Keratinocyte (primary cell): ENCODE measurements at regions not wholly inside any gene's neighbourhood (a gene's known extent, or its start where the extent isn't known, plus 50 kb on each side); places are given as distances from the start of the nearest gene placed in this dataset.

Source experiments
- DNase-seq: peaks from one replicate; pipeline ENCODE4 v3.0.0-alpha.2; 2011; ENCODE audit warnings: low read depth, missing footprints, low spot score
- FAIRE-seq: peaks from 2 replicates; lab custom pipeline; 2011; peaks lifted over from hg19 to GRCh38; lab: Jason Lieb, UNC
- H2AFZ ChIP-seq: 2 replicates; pipeline ENCODE4 v1.6.0; 2012; ENCODE audit warnings: low read length, control low read depth, inconsistent platforms; ENCODE audit not compliant: control insufficient read depth
- H3K27ac ChIP-seq: 2 replicates; pipeline ENCODE4 v1.5.1; 2011; ENCODE audit warnings: low read length; ENCODE audit not compliant: control insufficient read depth, insufficient read depth
- H3K27me3 ChIP-seq: 3 replicates; pipeline ENCODE4 v1.6.0; 2011; ENCODE audit warnings: low read length; ENCODE audit not compliant: control insufficient read depth, insufficient read depth; ENCODE audit errors: extremely low read depth
- H3K36me3 ChIP-seq, 2 experiments: 2 replicates in 1 of 2; 3 replicates in 1 of 2; pipeline ENCODE4 v1.5.1; 2011; ENCODE audit warnings: low read length in 2 of 2, mild to moderate bottlenecking in 1 of 2; ENCODE audit not compliant: control insufficient read depth in 2 of 2, insufficient read depth in 2 of 2; ENCODE audit errors: extremely low read depth in 1 of 2
- H3K4me1 ChIP-seq: 3 replicates; pipeline ENCODE4 v1.5.1; 2011; ENCODE audit warnings: low read length; ENCODE audit not compliant: control insufficient read depth, insufficient read depth; ENCODE audit errors: extremely low read depth
- H3K4me2 ChIP-seq: 3 replicates; pipeline ENCODE4 v1.6.0; 2011; ENCODE audit warnings: low read depth, low read length; ENCODE audit not compliant: control insufficient read depth, insufficient read depth; ENCODE audit errors: extremely low read depth
- H3K4me3 ChIP-seq, 3 experiments: fragments of 200-600 bp in 1 of 3; sonication (generic) in 1 of 3; 2 replicates in 2 of 3; 3 replicates in 1 of 3; pipeline ENCODE4 v1.5.1; 2011 to 2016; ENCODE audit warnings: low read length in 3 of 3, mild to moderate bottlenecking in 3 of 3, control low read depth in 2 of 3, inconsistent platforms in 1 of 3, low read depth in 1 of 3, mixed read lengths in 1 of 3, mixed run types in 1 of 3, moderate library complexity in 1 of 3; ENCODE audit not compliant: control insufficient read depth in 2 of 3, insufficient read depth in 2 of 3; ENCODE audit errors: extremely low read depth in 1 of 3
- H3K79me2 ChIP-seq: 2 replicates; pipeline ENCODE4 v1.6.0; 2012; ENCODE audit warnings: low read length; ENCODE audit not compliant: control insufficient read depth, insufficient read depth
- H3K9ac ChIP-seq: 3 replicates; pipeline ENCODE4 v1.6.0; 2011; ENCODE audit warnings: low read length; ENCODE audit not compliant: control insufficient read depth, insufficient read depth; ENCODE audit errors: extremely low read depth
- H3K9me1 ChIP-seq: 3 replicates; pipeline ENCODE4 v1.6.0; 2011; ENCODE audit warnings: low read length; ENCODE audit not compliant: control insufficient read depth, insufficient read depth; ENCODE audit errors: extremely low read depth
- H3K9me3 ChIP-seq: 2 replicates; pipeline ENCODE4 v1.5.1; 2012; ENCODE audit warnings: low read depth, low read length; ENCODE audit not compliant: control insufficient read depth
- H4K20me1 ChIP-seq: 3 replicates; pipeline ENCODE4 v1.6.0; 2011; ENCODE audit warnings: low read length; ENCODE audit not compliant: control insufficient read depth, insufficient read depth; ENCODE audit errors: extremely low read depth
- EZH2 ChIP-seq: IDR thresholded peaks from one replicate; pipeline ENCODE4 v1.6.1; 2012; ENCODE audit warnings: inconsistent platforms, mild to moderate bottlenecking, low read length, moderate library complexity
- dilution Hi-C: fragments of 300-500 bp; cut with MboI; formaldehyde crosslinking; loops from one replicate; pipeline ENCODE4 v1.7.0; 2020; ENCODE audit warnings: low sequenced_read_pairs; ENCODE audit not compliant: extremely low pct_ligation_motif_present
- TF ChIP-seq, protein P1 (sequence below), 3 experiments: IDR thresholded peaks in 1 of 3; conservative IDR thresholded peaks in 1 of 3; optimal IDR thresholded peaks in 1 of 3; 2 replicates in 2 of 3; 3 replicates in 1 of 3; pipeline versions ENCODE3 to v1.5.1; 2011; ENCODE audit warnings: low read length in 3 of 3, mild to moderate bottlenecking in 3 of 3, moderate library complexity in 2 of 3, control low read depth in 1 of 3, inconsistent platforms in 1 of 3; ENCODE audit not compliant: insufficient read depth in 2 of 3; ENCODE audit errors: extremely low read depth in 1 of 3

DNA sequence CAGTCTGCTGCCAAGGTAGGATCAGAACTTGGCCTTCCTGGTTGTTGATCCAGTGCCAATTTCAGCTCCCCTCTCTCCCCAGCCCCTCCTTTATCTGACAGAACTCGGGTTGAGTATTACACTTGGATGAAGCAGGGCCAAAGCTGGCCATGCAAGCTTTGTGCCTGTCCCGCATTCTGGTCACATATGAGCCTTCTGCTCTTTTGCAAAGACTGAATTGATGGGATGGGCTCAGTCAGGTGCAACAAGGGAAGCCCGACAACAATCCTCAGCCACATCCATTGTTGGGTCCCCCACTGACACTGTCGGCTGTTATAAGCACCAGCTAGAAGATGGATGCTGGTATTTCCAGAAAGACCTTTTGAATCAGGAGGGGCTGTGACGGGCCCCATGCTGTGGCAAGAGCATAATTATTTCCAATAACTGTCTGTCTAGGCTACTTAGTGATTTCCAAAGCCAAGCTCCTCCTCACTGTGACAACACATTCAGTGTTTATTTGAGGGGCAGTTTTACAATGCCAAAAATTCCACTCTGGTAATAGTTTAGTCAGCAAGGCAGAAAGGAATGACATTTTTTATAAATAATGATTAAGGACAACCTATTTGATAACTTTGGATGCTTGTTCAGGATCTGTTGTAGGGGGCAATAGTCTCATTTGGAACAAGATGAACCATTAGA is 146.8 kb upstream of the FRMD4B start:
- peaks cover 35% of the 10 kb centered on the region for H4K20me1 ChIP-seq
- no peaks in the 10 kb centered on the region for H3K27me3 ChIP-seq
- DNase-seq (no peak), FAIRE-seq (no peak)
- H3K4me2 ChIP-seq, result no peak overlapping the region
- no peaks in the 10 kb centered on the region for H3K9me3 ChIP-seq
- no peak overlapping the region for H3K27ac ChIP-seq
- H3K9ac ChIP-seq, result no peak overlapping the region
- TF ChIP-seq, protein P1, sequence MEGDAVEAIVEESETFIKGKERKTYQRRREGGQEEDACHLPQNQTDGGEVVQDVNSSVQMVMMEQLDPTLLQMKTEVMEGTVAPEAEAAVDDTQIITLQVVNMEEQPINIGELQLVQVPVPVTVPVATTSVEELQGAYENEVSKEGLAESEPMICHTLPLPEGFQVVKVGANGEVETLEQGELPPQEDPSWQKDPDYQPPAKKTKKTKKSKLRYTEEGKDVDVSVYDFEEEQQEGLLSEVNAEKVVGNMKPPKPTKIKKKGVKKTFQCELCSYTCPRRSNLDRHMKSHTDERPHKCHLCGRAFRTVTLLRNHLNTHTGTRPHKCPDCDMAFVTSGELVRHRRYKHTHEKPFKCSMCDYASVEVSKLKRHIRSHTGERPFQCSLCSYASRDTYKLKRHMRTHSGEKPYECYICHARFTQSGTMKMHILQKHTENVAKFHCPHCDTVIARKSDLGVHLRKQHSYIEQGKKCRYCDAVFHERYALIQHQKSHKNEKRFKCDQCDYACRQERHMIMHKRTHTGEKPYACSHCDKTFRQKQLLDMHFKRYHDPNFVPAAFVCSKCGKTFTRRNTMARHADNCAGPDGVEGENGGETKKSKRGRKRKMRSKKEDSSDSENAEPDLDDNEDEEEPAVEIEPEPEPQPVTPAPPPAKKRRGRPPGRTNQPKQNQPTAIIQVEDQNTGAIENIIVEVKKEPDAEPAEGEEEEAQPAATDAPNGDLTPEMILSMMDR (optimal IDR thresholded peaks at IDR 0.05 in 1 of 3, IDR thresholded peaks at IDR 0.05 in 1 of 3, conservative IDR thresholded peaks at IDR 0.05 in 1 of 3; ENCODE audit: extremely low read depth in 1 of 3, insufficient read depth in 2 of 3, low read length in 3 of 3), result no peak
- no peak for TF ChIP-seq EZH2
- dilution Hi-C loops, result no loop called here
- H3K79me2 ChIP-seq, result peaks cover 100% of the 10 kb centered on the region
- H3K4me1 ChIP-seq, result peaks cover 20% of the 10 kb centered on the region
- H3K9me1 ChIP-seq, result peaks cover 11% of the 10 kb centered on the region
- H3K36me3 ChIP-seq, result peaks cover 9 to 17% of the 10 kb centered on the region in 2 experiments
- H2AFZ ChIP-seq, result no peak overlapping the region
- no peak overlapping the region for H3K4me3 ChIP-seq

DNA sequence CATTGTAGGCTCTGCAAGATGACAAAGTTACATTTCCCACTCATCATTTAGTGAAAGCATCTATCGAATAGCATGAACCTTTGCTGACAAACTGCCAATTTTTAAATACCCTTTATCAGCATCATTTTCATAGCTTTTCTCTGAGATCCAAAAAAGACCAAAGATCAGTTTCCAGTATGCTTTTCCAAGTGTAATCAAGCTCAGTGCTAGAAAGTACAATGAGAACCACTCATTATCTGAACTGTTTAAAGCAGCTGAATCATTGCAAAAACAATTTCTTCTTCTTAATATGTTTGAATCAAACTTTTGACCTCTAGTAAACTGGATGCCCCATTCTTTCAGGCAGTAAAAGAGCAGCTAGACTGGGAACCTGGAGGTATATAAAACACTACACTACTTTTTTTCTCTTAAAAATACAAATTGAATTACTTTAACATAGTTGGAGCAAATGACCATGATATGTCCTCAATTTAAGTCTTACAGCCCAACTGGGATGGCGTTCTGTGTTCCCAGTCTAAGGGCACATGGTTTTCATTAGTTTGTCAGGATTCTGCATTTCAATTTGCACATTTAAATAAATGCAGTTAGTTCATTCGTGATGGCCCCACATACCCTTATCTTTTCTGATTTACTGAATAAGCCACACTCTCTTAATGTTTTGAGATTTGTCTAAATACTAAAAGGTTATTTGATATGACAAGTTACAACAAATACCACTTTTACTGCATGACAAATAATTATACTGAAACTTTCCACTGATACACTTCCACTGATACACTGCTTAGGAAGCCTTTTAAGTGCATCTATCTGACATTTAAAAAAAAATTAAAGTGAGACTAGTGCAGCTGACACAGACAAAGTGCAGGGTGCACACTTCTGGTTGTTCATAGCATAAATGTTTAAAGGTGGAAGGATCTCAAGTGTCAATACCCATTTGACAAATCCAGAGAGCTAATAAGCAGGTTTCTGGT is 146.0 kb upstream of the FRMD4B start:
- Histone ChIP-seq H3K4me1 (peaks cover 19% of the 10 kb centered on the region), H3K4me2 (no peak overlapping the region), H3K4me3 (no peak overlapping the region), H3K36me3 (peaks cover 9 to 17% of the 10 kb centered on the region in 2 experiments), H2AFZ (no peak overlapping the region), H3K27me3 (no peaks in the 10 kb centered on the region), H3K9ac (no peak overlapping the region), H4K20me1 (peaks cover 35% of the 10 kb centered on the region), H3K9me1 (peaks cover 11% of the 10 kb centered on the region), H3K27ac (no peak overlapping the region), H3K9me3 (no peaks in the 10 kb centered on the region), H3K79me2 (peaks cover 100% of the 10 kb centered on the region)
- dilution Hi-C loops, result no loop called here
- TF ChIP-seq EZH2, result no peak
- TF ChIP-seq, protein P1 (optimal IDR thresholded peaks at IDR 0.05 in 1 of 3, IDR thresholded peaks at IDR 0.05 in 1 of 3, conservative IDR thresholded peaks at IDR 0.05 in 1 of 3; ENCODE audit: extremely low read depth in 1 of 3, insufficient read depth in 2 of 3, low read length in 3 of 3), result no peak
- FAIRE-seq, result peak; percentile 39
- DNase-seq, result no peak
